ENCODE measurements at regions not wholly inside any gene's neighbourhood (a gene's known extent, or its start where the extent isn't known, plus 50 kb on each side); places are given as distances from the start of the nearest gene placed in this dataset.

- TF ChIP-seq GLIS3 (CRISPR knock-in tag; IDR thresholded peaks at IDR 0.05), result no peak
- no peak for TF ChIP-seq RARB (CRISPR knock-in tag; IDR thresholded peaks at IDR 0.05)
- TF ChIP-seq ARNTL (CRISPR knock-in tag; IDR thresholded peaks at IDR 0.05; ENCODE audit: borderline replicate concordance, low read depth), result no peak
- no peak for TF ChIP-seq CREB5 (CRISPR knock-in tag; IDR thresholded peaks at IDR 0.05; ENCODE audit: low read depth)
- no peak for TF ChIP-seq CSRNP3 (CRISPR knock-in tag; IDR thresholded peaks at IDR 0.05)
Observed at GRCh38 chr4:65865489-65865888, 195.2 kb upstream of the EPHA5 start.
